GM21825 (cell line): ENCODE measurements at regions not wholly inside any gene's neighbourhood (a gene's known extent, or its start where the extent isn't known, plus 50 kb on each side); places are given as distances from the start of the nearest gene placed in this dataset.
"Not testable (repeated sequence)": the region's sequence is repeated elsewhere in the genome, so short reads cannot be mapped to it uniquely, and the experiment has no call there.

Source experiments
- ATAC-seq: cut with Tn5 transposase; IDR thresholded peaks from one replicate; pipeline ENCODE4 v1.9.1; 2021; ENCODE audit warnings: mild to moderate bottlenecking, moderate library complexity; ENCODE audit not compliant: unreplicated experiment

DNA sequence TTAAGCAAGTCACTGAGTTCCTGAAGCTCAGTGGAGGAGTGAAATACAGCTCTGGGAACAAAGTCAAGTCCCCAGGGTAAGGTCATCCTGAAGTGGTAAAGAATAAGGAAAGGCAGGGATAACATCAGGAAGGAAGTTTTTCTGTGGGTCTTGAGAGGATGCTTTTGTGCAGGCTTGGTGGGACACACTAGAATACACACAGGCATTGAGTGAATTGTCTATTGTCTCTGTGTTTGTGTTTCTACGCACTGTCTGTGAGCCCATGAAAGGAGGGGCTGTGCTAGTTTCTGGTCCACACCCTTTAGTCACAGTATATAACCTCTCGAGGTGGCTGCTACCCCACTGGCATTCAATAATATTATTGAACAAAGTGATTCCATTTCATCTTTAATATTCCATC, 95.8 kb upstream of the ABCB5 start:
- no peak for ATAC-seq

GRCh38 chr7:20520530-20520929, 94.9 kb upstream of the ABCB5 start:
- no peak for ATAC-seq

- ATAC-seq, result no peak
These were observed 94.2 kb upstream of the ABCB5 start for GRCh38 chr7:20521243-20521642.

DNA sequence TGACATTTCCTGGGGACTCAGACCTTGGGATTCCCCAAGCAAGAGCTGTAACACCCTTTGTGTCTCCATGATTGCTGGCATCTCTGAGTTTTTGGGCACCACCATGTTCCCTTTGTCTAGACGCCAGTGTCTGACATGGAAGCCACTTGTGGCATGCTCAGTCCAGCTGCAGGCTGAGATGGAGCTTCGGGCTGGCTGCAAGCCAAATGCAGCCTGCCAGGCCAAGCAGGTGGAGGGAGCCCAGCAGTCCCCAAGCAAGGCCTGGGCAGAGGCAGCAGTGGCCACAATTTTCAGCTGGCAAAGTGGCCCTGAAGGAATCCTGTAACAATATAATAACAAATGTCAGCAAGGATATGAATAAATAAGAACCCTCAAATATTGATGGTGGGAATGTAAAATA, 86.2 kb upstream of the ABCB5 start:
- ATAC-seq, result no peak

DNA sequence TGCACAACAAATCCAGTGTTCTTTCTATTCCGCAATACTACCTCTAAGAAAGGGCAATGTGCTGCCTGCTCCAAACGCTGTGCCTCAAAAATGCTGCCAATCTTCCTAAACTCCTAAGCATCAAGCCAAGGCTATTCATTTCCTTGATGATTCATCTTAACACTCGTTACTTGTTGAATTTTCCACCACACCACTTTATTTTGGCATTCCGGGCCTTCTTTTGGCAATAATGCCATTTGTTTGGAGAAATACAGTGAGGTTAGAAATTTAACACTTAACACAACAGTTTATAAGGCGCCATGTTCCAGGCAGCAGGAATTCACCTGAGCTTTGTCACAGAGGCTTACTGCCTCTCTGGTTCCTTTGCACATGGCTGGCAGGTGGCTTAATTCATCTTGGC, 82.6 kb upstream of the ABCB5 start:
- ATAC-seq, result no peak

DNA sequence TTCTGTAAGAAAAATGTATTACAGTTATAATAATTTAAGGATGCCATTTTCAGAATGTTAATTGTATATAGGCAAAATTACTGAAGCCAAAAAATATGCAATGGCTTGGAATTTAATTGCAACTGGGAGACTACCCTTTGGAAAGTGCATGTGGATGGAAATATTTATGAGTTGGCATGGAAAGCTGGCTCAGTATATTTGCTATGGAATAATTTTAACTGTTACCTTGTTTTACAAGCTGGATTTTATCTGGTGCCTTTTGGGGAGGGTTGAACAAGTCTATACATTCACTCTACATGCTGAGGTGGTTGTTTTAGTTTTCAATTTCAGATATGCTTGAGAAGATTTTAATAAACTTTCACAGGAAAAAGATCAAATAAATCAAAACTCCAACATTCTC, 80.9 kb upstream of the ABCB5 start:
- ATAC-seq, result no peak

- no peak for ATAC-seq
These were observed 79.9 kb upstream of the ABCB5 start for GRCh38 chr7:20535541-20535940.

- ATAC-seq, result no peak
These were observed 76.3 kb upstream of the ABCB5 start for GRCh38 chr7:20539201-20539600.

- no peak for ATAC-seq
These were observed 73.7 kb upstream of the ABCB5 start for GRCh38 chr7:20541608-20542349.

GRCh38 chr7:20542594-20542993, 72.9 kb upstream of the ABCB5 start:
- ATAC-seq, result no peak

DNA sequence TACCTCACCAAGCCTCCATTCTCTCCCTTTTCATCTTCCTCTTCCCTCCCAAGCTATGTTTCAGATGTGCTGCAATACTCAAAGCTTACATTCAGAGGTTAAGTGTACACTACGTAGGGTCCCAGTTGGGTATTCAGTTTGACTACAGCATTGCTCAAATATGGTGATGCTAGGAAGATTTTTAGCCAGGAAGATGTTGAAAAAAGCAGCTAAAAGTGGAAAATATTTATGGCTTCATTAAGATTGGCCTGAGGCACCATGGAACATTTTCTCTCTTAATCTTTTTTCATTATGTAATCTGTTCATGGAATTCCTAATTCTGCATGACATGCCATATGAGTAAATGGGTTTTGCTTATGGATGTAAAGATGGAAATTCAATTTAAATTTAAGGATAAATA, 72.0 kb upstream of the ABCB5 start:
- ATAC-seq, result no peak

DNA sequence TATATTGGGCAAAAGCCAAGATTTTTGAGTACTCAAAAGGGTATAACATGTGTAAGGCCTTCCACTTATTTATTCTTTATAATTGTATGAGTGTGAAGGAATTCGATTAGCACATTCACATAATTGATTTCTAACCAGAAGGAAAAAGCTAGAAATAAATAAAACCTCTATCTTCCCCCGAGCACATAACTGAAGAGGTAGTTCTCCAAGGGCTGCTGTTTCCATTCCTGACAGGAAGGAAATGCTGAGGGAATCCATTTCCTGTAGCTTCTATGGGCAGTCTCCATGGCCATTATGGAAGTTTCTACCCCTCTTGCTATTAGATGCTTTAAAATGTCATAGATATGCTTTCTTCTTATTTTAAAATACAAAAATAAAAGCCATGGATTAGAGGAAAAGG, 70.5 kb upstream of the ABCB5 start:
- no peak for ATAC-seq

DNA sequence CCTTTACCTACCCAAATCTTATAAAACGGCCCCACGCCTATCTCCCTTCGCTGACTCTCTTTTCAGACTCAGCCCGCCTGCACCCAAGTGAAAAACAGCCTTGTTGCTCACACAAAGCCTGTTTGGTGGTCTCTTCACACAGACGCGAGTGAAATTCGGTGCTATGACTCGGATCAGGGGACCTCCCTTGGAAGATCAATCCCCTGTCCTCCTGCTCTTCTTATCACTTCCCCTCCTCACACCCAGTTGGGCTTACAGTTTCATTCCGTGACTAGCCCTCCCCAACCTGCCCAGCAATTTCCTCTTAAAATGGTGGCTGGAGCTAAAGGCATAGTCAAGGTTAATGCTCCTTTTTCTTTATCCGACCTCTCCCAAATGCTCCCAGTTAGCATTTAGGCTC, 68.5 kb upstream of the ABCB5 start:
- ATAC-seq, result not testable (repeated sequence)

GRCh38 chr7:20554072-20554471, 61.4 kb upstream of the ABCB5 start:
- ATAC-seq, result no peak

GRCh38 chr7:20556091-20556490, 59.4 kb upstream of the ABCB5 start:
- ATAC-seq, result no peak

DNA sequence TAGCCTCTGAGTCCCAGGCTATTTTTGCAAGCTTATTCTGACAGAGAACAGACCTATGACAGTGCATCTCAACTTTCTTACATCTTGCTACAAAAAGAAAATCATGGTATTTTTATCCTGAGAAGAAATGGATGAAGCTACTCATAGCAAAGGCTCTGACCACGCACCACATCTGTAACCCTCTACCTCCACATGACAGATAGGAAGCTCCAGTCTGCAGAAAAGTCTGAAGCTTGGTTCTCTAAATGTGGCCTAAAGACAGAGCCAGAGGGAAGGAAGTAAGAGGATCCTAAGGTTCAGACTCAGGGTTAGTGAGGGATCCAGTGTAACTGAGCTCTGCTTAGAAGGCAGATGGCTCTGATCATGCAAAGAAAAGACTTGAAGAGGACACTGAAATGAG, 58.4 kb upstream of the ABCB5 start:
- no peak for ATAC-seq

GRCh38 chr7:20558963-20559716, 56.3 kb upstream of the ABCB5 start:
- no peak for ATAC-seq

GRCh38 chr7:20559883-20560282, 55.6 kb upstream of the ABCB5 start:
- no peak for ATAC-seq

- no peak for ATAC-seq
These were observed 54.9 kb upstream of the ABCB5 start for GRCh38 chr7:20560325-20561180.

DNA sequence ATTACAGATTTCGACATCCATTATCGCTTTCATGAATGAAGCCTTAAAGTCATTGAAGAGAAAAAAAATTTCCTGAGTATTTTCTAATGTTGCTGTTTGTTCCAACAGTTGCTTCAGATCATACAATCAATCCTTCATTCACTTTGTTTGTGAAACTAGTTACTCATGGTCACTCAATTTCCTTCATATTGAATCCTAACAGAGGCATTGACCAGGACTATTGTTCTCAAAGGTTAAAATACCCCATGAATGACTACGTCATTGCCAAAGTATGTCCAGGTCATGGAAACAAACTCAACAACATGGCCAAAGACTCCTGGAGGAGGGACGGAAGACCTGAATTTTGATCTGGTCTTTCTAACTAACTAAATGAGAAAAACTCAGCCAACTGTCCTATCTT, 54.0 kb upstream of the ABCB5 start:
- no peak for ATAC-seq

GRCh38 chr7:20561908-20562307, 53.6 kb upstream of the ABCB5 start:
- ATAC-seq, result no peak

GRCh38 chr7:20562461-20562860, 53.0 kb upstream of the ABCB5 start:
- no peak for ATAC-seq
